HG03108 (cell line): ENCODE measurements at regions not wholly inside any gene's neighbourhood (a gene's known extent, or its start where the extent isn't known, plus 50 kb on each side); places are given as distances from the start of the nearest gene placed in this dataset.

Experiments
- ATAC-seq: cut with Tn5 transposase; IDR thresholded peaks from one replicate; pipeline ENCODE4 v1.9.1; 2021; ENCODE audit warnings: moderate library complexity; ENCODE audit not compliant: unreplicated experiment

DNA sequence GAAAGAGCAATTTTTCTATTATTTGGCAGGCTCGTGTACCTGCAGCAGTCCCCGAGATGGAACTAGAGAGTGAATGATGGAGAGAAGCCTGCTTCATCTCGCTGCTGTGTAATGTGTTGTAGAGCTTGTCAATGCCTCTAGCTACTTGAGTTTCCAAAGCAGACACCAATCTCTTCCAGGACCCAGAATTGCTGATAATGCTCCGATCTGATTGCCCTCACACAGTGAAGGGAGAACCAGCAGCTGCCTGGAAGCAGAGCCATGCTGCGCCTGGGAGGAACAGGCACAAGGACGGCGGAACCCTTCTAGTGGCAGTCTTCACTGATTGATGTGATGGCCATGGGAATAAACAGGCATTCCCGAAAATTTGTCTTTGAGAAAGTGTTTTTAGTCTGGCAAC lies 288.0 kb downstream of the ICE1 start:
- no peak for ATAC-seq

DNA sequence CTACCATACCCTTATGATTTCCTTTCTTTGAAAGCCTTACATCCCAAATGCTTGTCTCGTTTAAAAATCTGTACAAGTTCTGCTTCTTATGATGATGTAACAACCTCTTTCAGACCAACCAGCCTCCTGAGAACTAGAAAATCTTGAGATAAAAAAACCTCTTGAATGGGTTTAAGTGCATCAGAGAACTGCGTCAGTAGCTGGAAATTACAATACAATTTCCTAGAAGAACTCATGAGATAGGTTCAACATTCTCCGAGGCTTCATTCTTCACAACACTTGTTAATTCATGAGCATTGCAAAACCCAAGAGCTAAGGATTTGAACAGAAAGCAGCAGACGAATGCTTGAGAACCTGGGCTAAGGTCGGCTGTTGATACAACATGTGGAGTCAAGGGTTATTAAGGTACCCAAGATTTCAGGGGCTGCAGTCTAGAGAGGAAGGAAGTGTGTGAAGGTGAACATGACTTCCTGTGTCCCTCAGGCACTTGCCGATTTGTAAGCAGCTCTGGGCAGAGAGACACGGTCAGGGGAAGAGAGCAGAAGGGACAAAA lies 286.0 kb downstream of the ICE1 start:
- ATAC-seq = no peak

DNA sequence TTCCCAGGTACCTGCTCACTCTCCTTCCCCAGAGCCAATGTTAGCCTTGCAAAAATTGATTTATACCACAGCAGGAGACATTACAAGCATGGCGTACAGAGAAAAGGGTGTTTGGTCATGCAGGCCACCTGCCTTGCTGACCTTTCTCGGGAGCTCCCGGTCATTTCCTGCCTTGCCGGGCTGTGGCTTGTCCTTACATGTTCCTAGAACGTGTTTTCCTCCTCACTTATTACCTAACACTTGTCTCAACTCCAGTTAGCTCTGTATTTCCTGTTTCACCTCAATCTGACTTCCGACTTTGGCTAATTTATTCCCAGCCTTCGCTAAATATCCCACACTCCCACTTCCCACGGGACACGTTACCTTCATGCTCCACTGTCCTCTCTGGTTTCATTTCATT lies 282.5 kb downstream of the ICE1 start:
- no peak for ATAC-seq

DNA sequence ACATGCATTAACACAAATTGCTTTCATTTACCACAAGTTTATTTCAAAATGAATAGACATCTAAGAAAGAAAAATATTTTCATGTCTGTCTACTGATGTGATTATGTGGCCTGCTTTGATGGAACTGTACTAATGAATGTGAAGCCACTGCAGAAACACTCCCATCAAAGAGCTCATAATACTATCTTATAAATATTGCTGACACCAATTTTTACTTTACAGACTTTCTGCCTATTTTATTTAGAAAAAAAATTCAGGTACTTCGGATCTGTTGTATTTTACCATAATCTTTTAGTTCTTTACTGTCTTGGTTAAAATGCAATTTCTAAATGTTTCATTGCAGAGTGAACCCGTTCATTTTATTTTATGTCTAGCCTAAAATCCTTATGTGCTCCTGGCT lies 281.9 kb downstream of the ICE1 start:
- no peak for ATAC-seq

DNA sequence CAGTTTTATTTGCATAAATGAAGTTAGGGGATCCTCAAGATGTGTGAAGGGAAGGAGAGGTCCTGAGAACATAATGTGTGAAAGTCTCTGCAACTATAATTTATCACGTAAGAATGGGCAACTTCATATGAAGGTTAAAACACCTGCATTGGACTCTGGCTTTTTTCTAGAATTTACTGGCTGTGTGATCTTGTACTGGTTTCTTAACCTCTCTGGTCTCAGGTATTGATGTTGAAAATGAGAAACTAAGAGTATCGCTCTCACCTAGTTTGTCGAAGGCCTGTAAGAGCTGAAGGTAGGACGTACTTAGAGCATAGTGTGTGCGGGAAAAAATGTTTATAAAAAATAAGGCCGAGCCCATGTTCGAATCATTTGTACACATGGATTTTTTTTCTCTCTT lies 280.5 kb downstream of the ICE1 start:
- no peak for ATAC-seq

DNA sequence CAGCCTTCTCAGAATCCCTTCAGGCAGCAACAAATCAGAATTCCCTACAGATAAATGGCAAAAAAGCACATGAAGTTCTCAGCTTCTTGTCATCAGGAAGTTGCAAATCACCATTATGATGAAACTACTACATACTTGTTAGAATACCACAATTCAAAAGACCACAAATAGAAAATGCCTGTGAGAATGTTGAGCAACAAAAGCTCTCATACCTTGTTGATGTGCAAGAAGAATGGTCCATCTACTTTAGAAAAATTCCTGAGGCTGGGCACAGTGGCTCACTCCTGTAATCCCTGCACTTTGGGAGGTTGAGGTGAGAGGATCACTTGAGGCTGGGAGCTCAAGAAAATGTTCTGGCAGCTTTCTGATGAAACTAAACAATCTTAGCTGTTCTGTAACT lies 278.1 kb downstream of the ICE1 start:
- ATAC-seq = no peak

DNA sequence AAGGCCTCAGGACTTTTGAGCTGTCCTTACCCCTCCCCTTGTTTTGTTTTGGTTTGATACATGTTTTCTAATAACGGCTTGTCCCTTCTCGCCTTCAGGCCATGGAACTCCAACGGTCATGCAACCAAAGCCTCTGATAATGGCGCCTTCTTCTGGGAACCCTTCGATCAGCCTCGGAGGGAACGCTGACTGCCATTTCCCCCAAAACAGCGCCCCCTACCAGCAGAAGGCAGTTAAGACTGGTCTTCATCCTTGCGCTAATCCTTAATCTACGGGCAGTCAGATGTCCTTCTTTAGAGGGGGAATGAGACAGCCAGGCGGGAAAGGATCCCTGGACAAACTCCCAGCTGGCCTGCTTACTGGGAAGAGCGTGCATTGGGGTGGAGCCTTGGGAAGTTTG lies 276.6 kb downstream of the ICE1 start:
- no peak for ATAC-seq

DNA sequence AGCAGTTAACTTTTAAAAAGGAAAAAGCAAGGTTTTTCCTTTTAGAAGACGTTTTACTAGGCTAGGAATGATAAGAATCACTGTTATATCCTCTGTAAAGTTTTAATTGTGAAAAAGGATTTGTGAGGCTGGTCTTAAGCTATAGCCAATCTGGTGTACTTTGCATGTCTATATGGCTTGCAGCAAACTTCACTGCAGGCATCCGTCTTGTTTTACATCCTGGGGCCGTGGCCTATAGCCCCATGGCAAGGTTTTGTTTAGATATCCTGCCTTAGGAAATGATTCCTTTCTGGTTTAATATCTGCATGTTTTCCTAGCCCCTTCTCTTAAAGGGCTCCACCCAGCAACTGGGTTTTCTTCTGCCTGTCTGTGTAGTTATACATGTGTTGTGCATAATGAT lies 272.8 kb downstream of the ICE1 start:
- ATAC-seq = no peak

DNA sequence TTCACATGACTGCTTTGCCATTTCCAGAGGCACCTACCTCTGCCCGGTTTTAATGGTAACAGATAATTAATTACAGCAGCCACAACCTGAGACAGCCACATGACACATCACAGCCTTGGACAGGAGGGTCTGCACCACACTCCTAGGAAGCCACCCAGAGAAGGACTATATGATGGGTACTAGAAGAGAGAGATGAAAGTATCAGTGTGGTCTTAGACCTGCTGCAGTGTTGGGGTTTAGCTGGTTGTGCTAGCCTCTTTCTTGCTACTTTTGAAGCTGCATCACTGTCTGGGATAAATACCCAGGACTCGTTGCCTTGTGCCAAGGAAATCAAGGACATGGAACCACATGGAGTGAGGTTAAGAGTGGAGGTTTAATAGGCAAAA lies 266.4 kb downstream of the ICE1 start:
- ATAC-seq = no peak

DNA sequence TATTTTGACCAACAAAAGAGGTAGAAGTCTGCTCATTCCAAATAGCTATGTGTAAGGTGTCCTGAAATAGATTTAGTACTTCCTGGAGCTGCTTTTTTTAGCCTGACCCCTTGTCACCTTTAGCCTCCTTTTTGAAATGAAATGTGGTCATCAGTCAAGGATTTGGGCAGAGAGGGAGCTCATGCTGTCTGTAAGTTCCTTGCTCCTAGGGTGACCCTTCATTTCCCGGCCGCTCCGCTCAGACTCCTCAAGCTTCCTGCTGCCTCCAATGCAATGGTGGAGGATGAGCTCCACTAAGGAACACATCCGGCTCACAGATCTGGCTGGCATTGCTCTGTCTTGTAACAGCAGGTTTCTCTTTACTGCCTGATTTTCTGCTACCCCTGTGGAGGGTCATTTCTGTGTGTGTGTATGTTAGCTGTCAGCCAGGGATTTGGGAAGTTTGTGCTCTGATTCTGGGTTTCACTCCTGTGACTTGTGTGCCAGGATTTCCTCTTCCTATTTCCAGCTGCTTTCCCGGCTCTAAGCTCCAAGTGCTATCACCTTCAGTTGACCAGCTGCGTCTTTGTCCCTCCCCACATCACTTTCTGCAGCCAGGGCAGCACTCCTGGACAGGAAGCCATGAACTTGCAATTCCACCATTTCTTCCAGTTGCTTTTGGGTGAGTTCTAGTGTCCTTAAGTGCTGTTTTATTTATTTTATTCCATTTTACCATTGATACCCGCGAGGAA lies 265.9 kb downstream of the ICE1 start:
- no peak for ATAC-seq

DNA sequence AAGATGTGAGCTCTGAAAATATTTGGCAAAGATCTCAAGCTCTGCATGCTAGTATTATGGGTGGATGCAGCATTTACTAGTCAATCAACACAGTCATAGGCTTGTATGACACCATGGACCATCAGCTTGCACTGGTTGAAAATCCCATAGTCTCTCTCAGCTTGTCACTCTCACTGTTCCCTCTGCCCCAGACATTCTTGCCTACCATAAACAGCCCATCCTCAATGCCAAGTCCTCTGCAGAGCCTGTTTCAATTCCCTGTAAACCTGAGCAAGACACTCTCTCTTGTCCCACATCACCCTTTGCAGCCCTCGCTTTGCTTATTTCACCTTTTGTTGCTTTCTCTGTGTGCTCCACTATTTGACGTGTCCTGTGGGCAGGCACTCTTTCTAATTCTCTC lies 264.6 kb downstream of the ICE1 start:
- ATAC-seq = no peak

DNA sequence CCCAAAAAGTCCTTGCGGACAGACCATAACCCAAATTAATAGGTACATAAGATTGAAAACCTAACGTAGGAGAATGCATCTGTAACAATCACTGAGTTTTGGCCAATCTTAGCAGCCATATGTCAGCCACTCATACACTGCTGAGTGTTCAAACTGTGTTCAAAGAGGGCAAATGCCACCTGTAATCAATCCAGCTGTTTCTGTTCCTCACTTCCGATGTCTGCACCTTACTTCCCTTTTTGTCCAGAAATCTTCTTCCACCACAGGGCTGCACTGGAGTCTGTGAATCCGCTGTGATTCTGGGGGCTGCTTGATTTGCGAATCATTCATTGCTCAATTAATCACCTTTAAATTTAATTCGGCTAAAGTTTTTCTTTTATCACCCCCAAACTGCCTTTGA lies 263.9 kb downstream of the ICE1 start:
- no peak for ATAC-seq

DNA sequence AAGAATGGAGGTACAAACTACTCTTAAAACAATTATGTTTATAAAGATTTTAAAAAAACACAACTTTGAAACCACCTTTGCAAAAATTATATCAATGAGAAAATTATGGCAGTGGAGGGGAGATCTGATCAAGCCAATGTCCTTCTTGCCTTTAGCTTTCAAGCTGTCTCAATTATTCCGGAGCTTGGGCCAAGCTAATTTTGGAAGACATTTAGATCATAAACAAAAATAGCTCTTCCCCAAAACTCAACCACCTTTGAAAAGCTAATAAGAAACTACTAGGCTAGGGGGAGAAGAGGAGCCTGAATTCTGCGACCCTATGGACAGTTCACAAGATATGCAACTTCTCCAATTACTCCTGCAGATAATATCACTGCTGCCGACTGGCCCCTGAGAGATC lies 263.3 kb downstream of the ICE1 start:
- ATAC-seq = no peak

DNA sequence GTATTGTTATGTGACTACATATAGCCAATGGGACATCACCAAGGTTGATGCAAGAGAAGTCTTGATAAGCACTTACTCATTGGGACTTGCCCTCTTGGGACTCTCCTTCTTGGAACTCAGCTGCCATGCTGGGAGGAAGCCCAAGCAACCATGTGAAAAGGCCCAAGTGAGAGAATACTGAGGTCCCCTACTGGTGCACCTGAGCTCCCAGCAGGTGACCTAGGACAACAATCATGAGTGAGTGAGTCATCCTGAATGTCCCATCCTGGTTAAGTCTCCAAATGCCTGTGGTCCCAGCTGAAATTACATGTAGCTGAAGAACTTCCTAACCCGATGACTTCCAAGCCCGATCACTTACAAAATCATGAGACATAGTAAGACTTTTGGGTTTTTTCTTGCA lies 260.7 kb downstream of the ICE1 start:
- no peak for ATAC-seq

DNA sequence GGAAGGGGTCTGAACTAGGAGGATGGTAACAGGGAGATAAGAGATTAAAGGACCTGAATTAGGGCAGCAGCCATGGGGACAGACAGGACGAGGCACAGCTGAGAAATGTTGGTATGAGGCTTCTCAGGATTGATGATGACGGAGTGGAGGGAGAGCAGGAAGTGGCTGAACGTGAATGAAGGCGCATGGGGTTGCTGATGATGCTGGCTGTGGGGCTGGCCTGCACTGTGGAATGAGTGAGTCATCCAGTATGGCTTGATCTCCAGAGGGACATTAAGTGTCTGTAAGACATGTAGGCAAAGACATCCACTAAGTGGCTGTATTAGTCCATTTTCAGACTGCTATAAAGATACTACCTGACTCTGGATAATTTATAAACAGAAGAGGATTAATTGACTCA lies 256.4 kb downstream of the ICE1 start:
- no peak for ATAC-seq

DNA sequence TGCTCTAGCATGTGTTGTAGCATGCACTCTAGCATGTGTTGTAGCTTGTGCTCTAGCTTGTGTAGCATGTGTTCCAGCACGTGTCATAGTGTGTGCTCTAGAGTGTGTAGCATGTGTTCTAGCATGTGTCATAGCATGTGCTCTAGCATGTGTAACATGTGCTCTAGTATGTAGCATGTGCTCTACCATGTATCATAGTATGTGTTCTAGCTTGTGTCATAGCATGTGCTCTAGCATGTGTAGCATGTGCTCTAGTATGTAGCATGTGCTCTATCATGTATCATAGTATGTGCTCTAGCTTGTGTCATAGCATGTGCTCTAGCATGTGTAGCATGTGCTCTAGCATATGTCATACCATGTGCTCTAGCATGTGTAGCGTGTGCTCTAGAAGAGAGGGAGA lies 255.3 kb downstream of the ICE1 start:
- ATAC-seq = no peak

DNA sequence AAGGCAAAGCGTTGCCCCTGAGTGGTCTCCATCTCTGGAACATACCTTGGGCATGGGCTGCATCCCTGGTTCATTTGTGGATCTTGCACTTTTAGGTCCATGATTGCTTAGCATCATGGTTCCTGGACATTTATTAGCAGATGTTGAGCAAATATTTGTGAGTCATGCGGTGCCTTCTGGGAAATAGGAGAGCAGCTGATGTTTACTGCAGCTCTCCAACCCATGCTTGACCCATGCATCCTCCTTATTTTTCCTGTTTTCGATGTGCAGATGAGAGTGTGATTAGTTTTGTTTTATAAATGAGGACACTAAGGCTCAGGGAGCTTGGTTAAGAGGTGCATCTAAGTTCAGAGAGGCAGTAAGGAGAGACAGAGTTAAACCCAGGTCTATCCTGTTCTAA lies 253.7 kb downstream of the ICE1 start:
- ATAC-seq = no peak

DNA sequence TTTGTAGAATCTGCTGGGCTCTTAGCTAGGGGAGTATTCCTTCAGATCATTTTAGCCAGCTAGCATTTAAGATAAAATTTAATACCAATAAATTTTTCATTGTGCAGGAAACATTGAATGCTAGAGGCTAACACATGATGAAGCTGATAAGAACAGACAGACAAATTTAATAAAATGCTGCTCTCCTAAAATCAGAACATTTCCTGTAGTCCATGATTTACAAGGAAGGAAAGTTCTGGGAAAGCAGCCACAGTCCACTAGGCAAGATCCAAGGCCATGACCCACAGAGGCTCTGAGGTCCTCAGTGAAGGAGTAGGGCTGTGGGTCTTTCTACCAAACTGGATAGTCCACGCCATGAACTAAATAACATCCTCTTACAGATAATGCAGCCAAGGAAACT lies 253.0 kb downstream of the ICE1 start:
- no peak for ATAC-seq

DNA sequence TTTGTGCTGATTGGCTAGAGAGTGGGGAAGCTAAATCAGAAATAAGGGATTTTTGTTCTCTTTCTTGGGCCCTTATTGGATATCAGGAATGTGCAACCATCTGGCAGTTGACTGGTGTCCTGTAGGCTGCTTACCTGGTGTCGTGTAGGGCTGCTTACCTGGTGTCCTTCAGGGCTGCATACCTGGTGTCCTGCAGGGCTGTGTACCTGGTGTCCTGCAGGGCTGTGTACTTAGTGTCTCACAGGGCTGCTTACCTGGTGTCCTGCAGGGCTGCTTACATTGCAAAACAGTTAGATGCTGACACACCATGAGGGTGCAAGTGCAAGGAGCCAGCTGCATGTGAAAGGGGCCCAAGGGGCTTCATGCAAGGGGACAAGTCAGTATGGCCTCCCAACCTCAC lies 249.3 kb downstream of the ICE1 start:
- ATAC-seq = no peak

DNA sequence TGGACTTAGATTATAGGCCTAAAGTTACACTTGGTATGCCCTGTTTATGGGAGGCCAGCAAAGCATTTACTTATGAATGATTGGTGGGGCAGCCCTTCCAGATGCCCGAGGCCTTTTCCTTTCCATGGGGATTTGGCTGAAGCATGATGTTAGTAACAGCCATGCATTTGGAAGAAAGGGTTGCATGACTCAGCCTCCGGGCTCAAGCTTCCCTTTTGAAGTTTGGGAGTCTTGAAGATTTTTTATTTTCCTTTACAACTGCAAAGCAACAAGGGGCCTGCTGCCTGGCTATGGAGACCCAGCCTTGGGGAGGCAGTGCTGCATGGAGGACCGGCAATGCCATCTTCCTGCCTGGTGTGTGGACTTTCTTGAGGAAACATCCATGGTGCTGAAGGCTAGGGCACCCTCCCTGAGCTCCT lies 244.7 kb downstream of the ICE1 start:
- ATAC-seq = no peak

DNA sequence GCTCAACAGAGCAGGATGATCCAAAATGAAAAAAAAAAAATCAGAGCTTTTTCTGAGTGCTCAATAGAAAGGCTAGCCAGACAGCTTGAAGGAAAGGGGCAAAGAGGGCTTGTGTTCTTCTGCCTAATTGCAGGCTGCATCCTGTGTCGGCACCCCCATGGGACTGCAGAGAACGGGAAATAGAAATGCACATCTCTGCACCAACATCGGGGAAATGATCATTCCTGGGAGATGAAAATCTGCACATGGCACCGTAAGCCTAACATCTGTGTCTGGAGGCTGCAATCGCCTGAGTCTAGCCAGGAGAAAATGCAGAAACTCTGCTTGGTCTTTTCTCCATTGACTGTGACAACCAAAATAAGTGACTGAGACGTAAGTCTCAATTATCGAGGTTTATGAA lies 243.9 kb downstream of the ICE1 start:
- ATAC-seq = no peak

DNA sequence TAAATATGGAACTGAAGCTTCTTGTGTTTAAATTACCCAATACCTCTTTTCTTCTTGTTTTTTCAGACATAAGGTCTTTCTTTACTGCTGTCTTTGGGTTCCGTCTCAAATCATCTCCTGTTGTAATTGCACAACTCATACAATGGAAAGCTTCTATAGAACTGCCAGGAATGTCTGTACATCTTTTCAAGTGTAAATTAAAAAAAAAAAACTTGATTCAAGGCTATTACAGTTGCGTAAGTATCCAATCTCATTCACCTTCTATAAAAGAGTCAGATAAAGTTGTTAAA lies 243.5 kb downstream of the ICE1 start:
- ATAC-seq = no peak
